ENCODE measurements at regions not wholly inside any gene's neighbourhood (a gene's known extent, or its start where the extent isn't known, plus 50 kb on each side); places are given as distances from the start of the nearest gene placed in this dataset.

DNA sequence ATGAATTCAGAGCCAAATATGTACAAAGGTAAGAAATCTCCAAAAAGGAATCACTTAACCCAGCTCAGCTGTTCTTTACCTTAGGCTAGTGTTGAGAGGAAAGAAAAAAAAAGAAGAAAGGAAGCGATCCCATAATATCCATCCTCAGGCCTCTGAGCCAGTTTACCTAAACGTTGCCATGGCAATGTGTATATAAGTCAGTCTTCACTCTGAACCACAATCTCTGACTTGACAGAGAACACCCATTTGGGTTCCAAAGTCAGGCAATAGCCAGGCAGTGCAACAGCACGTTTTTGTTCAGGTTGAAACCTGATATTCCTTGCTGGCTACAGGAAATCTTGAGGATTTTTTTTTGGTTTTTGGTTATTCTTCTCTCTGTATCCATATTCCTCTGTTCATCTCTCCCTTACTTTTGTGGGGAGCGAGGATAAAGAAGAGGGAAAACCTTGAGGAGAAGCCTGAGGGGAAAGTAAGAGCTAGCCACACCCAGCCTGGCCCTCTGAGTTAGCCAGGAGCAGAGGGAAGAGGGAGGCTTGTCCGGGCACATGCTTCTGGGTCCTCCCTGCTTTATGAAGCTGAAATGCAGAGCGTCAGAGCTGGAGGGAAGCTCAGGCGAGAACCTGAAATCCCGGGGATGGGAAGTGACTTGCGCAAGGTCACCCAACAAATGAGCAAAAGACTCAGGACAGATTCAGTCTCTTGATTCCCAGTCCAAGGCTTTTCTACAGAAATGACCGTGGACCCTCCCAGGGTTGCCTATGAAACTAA, 152.7 kb downstream of the SOX9 start:
- Histone ChIP-seq H3K9ac (ENCODE audit: low read length) (no peak overlapping the region), H3K36me3 (ENCODE audit: low read depth, low read length) (no peaks in the 10 kb centered on the region), H3F3A (ENCODE audit: low read length, unreplicated experiment) (peaks cover 5% of the 10 kb centered on the region), H3K4me1 (ENCODE audit: insufficient read depth, low read length) (peaks cover 33% of the 10 kb centered on the region), H3K9me2 (replicated peaks; ENCODE audit: low read length) (no peaks in the 10 kb centered on the region), H2AFZ (ENCODE audit: low read length) (0 out of 2 replicates have a peak overlapping the region, but pooled peaks have one; percentile 10), H3K27me3 (ENCODE audit: low read length) (no peaks in the 10 kb centered on the region), H3K4me3 (ENCODE audit: low read length) (no peak overlapping the region), H3K27ac (ENCODE audit: low read length) (no peak overlapping the region), H3K79me2 (ENCODE audit: low read length) (no peaks in the 10 kb centered on the region), H4K20me1 (ENCODE audit: low read length) (no peaks in the 10 kb centered on the region), H3K9me3 (ENCODE audit: low read length) (no peaks in the 10 kb centered on the region), H3K4me2 (ENCODE audit: low read length) (no peak overlapping the region)
- TF ChIP-seq EZH2phosphoT487 (IDR thresholded peaks at IDR 0.05; ENCODE audit: borderline replicate concordance, low read length) (no peak), EZH2 (IDR thresholded peaks at IDR 0.05; ENCODE audit: low read length, unreplicated experiment) (no peak)
- TF ChIP-seq, protein P1, sequence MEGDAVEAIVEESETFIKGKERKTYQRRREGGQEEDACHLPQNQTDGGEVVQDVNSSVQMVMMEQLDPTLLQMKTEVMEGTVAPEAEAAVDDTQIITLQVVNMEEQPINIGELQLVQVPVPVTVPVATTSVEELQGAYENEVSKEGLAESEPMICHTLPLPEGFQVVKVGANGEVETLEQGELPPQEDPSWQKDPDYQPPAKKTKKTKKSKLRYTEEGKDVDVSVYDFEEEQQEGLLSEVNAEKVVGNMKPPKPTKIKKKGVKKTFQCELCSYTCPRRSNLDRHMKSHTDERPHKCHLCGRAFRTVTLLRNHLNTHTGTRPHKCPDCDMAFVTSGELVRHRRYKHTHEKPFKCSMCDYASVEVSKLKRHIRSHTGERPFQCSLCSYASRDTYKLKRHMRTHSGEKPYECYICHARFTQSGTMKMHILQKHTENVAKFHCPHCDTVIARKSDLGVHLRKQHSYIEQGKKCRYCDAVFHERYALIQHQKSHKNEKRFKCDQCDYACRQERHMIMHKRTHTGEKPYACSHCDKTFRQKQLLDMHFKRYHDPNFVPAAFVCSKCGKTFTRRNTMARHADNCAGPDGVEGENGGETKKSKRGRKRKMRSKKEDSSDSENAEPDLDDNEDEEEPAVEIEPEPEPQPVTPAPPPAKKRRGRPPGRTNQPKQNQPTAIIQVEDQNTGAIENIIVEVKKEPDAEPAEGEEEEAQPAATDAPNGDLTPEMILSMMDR (conservative IDR thresholded peaks at IDR 0.05; ENCODE audit: low read depth, low read length), result no peak
- ChIA-PET CTCF (no interaction called here), POLR2A (ENCODE audit: unreplicated experiment) (no interaction called here)
- DNase-seq (peak; percentile 57), ATAC-seq (0 out of 2 replicates have a peak, but pooled peaks have one; percentile 4)
- BruUV-seq (replicated peaks), result no TSS peak
- intact Hi-C loops (cut with micrococcal nuclease), result no loop called here

DNA sequence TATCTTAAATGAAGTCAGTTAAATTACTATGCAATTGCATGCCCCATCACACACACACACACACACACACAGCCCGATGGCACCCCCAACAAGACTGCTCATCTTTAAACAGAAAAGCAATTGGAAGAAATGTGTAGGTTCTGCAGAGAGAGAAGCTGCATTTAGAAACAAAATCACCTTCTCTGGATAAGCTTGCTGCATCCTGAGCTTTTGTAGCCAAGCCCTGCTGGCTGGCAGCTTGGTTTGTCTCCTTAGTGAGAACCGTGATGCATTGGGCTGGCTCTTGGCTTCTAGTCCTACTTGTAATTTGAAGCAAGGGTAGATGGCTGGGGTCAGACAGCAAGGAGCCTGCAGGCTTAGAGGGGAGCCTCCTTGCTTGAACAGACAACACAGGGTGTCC, 153.8 kb downstream of the SOX9 start:
- Histone ChIP-seq H3K9me2 (replicated peaks; ENCODE audit: low read length) (no peaks in the 10 kb centered on the region), H3K79me2 (ENCODE audit: low read length) (no peaks in the 10 kb centered on the region), H3K9ac (ENCODE audit: low read length) (no peak overlapping the region), H3K4me1 (ENCODE audit: insufficient read depth, low read length) (peaks cover 32% of the 10 kb centered on the region), H4K20me1 (ENCODE audit: low read length) (no peaks in the 10 kb centered on the region), H3F3A (ENCODE audit: low read length, unreplicated experiment) (peaks cover 5% of the 10 kb centered on the region), H3K27me3 (ENCODE audit: low read length) (no peaks in the 10 kb centered on the region), H3K4me2 (ENCODE audit: low read length) (no peak overlapping the region), H3K36me3 (ENCODE audit: low read depth, low read length) (no peaks in the 10 kb centered on the region), H2AFZ (ENCODE audit: low read length) (no peak overlapping the region), H3K27ac (ENCODE audit: low read length) (no peak overlapping the region), H3K4me3 (ENCODE audit: low read length) (no peak overlapping the region), H3K9me3 (ENCODE audit: low read length) (no peaks in the 10 kb centered on the region)
- intact Hi-C loops (cut with micrococcal nuclease), result no loop called here
- CTCF ChIA-PET, result no interaction called here
- TF ChIP-seq EZH2phosphoT487 (IDR thresholded peaks at IDR 0.05; ENCODE audit: borderline replicate concordance, low read length), result no peak
- TF ChIP-seq, protein P1 (conservative IDR thresholded peaks at IDR 0.05; ENCODE audit: low read depth, low read length), result no peak
- TF ChIP-seq EZH2 (IDR thresholded peaks at IDR 0.05; ENCODE audit: low read length, unreplicated experiment), result no peak
- POLR2A ChIA-PET (ENCODE audit: unreplicated experiment), result no interaction called here
- no peak for ATAC-seq
- DNase-seq, result no peak
- BruUV-seq (replicated peaks), result no TSS peak

DNA sequence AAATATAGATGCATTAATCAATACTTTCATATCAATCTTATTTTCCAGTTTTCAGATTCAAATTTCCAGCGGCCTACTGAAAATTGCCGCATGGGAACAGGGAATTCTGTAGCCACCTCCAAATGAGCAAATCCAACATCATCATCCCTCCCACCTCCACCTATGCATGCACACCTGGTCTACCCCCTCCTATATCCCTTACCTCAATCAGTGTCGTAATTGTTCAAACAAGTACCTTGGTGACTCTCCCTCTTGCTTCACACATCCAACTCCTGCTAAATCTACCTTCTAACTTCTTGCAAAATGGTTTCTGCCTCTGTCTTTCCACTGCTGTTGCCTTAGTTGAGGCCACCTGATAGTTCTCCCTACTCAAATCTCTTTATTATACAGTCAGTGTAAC, 160.1 kb downstream of the SOX9 start:
- Histone ChIP-seq H3K4me1 (ENCODE audit: insufficient read depth, low read length) (0 out of 2 replicates have a peak, but pooled peaks cover 14% of the 10 kb centered on the region), H3F3A (ENCODE audit: low read length, unreplicated experiment) (no peaks in the 10 kb centered on the region), H3K36me3 (ENCODE audit: low read depth, low read length) (no peaks in the 10 kb centered on the region), H3K9me3 (ENCODE audit: low read length) (no peaks in the 10 kb centered on the region), H3K79me2 (ENCODE audit: low read length) (no peaks in the 10 kb centered on the region), H3K27ac (ENCODE audit: low read length) (no peak overlapping the region), H3K9ac (ENCODE audit: low read length) (no peak overlapping the region), H2AFZ (ENCODE audit: low read length) (no peak overlapping the region), H3K9me2 (replicated peaks; ENCODE audit: low read length) (no peaks in the 10 kb centered on the region), H4K20me1 (ENCODE audit: low read length) (no peaks in the 10 kb centered on the region), H3K4me3 (ENCODE audit: low read length) (no peak overlapping the region), H3K27me3 (ENCODE audit: low read length) (no peaks in the 10 kb centered on the region), H3K4me2 (ENCODE audit: low read length) (no peak overlapping the region)
- POLR2A ChIA-PET (ENCODE audit: unreplicated experiment), result no interaction called here
- no TSS peak for BruUV-seq (replicated peaks)
- CTCF ChIA-PET, result no interaction called here
- no peak for ATAC-seq
- intact Hi-C loops (cut with micrococcal nuclease), result no loop called here
- TF ChIP-seq EZH2 (IDR thresholded peaks at IDR 0.05; ENCODE audit: low read length, unreplicated experiment) (no peak), EZH2phosphoT487 (IDR thresholded peaks at IDR 0.05; ENCODE audit: borderline replicate concordance, low read length) (no peak)
- TF ChIP-seq, protein P1 (conservative IDR thresholded peaks at IDR 0.05; ENCODE audit: low read depth, low read length), result no peak
- DNase-seq, result no peak

Measured in PC-3 (cell line).